Suprapubic skin (tissue), 4 donors: ENCODE measurements at regions not wholly inside any gene's neighbourhood (a gene's known extent, or its start where the extent isn't known, plus 50 kb on each side); places are given as distances from the start of the nearest gene placed in this dataset.

Source experiments
- CTCF ChIP-seq, 2 donors: fragments of 200-600 bp in 1 of 2; fragments of 450-650 bp in 1 of 2; sonication (generic) in 1 of 2; IDR thresholded peaks; one replicate each; pipeline ENCODE4 v1.5.1; 2016 to 2019; ENCODE audit warnings: antibody characterized with exemption in 2 of 2, mild to moderate bottlenecking in 1 of 2, moderate library complexity in 1 of 2
- POLR2A ChIP-seq, 2 donors: fragments of 450-650 bp; IDR thresholded peaks; one replicate each; pipeline ENCODE4 v1.6.1; 2017; ENCODE audit warnings: antibody characterized with exemption in 2 of 2, mild to moderate bottlenecking in 2 of 2, moderate library complexity in 2 of 2
- POLR2AphosphoS5 ChIP-seq, 3 donors: sonication (generic); formaldehyde crosslinking; IDR thresholded peaks; one replicate each; pipeline ENCODE4 v1.6.1; 2017; ENCODE audit warnings: antibody characterized with exemption in 3 of 3

DNA sequence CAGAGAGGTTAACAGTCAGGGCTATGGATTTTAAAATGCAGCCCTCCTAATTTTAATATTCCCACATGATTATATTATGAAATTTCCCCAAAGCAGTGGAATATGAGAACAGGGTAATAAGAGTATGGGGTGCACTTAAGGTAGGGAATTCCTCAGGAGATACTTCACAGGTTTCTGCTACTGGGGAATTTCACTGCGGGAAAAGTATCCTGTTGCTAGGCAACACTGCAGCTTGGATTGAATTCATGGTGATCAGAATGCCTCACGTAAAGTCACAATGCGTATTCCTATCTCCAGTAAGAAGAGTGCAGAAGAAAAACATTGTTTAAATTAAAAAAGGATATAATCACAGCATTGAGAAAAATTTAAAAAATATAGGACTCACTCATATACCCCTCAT lies 398.1 kb upstream of the RPS6KA3 start:
- no peak for TF ChIP-seq CTCF (IDR thresholded peaks at IDR 0.05)
- no peak for TF ChIP-seq POLR2A (IDR thresholded peaks at IDR 0.05)
- TF ChIP-seq POLR2AphosphoS5 (IDR thresholded peaks at IDR 0.05), result no peak
